SK-N-SH (cell line): ENCODE measurements at regions not wholly inside any gene's neighbourhood (a gene's known extent, or its start where the extent isn't known, plus 50 kb on each side); places are given as distances from the start of the nearest gene placed in this dataset.

Experiments
- CTCF ChIA-PET: fragments of 300-600, 350-600 bp; formaldehyde crosslinking; extraction: SDS; loops from one replicate; lab custom pipeline; 2021; lab: Yijun Ruan, JAX
- POLR2A ChIA-PET: fragments of 350-600 bp; sonication (Branson Sonifier 250); formaldehyde crosslinking; extraction: SDS; loops from one replicate; lab custom pipeline; 2020; ENCODE audit warnings: antibody characterized with exemption, inconsistent platforms; lab: Yijun Ruan, JAX
- DNase-seq: peaks from one replicate; pipeline ENCODE4 v3.0.0; 2012
- H2AFZ ChIP-seq: fragments of 200-600 bp; sonication (generic); 2 replicates; pipeline ENCODE4 v1.8.1; 2016; ENCODE audit warnings: antibody characterized with exemption, mild to moderate bottlenecking, low read depth
- H3F3A ChIP-seq: fragments of 200-600 bp; sonication (generic); replicated peaks from 2 replicates; pipeline ENCODE3; 2016; ENCODE audit warnings: antibody characterized with exemption, mild to moderate bottlenecking; ENCODE audit not compliant: insufficient read depth
- H3K27ac ChIP-seq, 2 experiments: fragments of 200-500 bp in 1 of 2; fragments of 200-600 bp in 1 of 2; sonication (Bioruptor generic) in 1 of 2; sonication (generic), shearing (Covaris generic) in 1 of 2; 2 replicates each; pipeline versions ENCODE4 v1.5.1 to v1.6.1; 2014 to 2016; ENCODE audit warnings: low read depth in 2 of 2, inconsistent platforms in 1 of 2, low read length in 1 of 2, mild to moderate bottlenecking in 1 of 2, mixed read lengths in 1 of 2
- H3K27me3 ChIP-seq: fragments of 200-600 bp; sonication (generic), shearing (Covaris generic); 2 replicates; pipeline ENCODE4 v1.6.1; 2016; ENCODE audit warnings: mixed run types; ENCODE audit not compliant: insufficient read depth
- H3K36me3 ChIP-seq, 2 experiments: fragments of 200-500 bp in 1 of 2; fragments of 200-600 bp in 1 of 2; sonication (Bioruptor generic) in 1 of 2; sonication (generic) in 1 of 2; replicated peaks in 1 of 2; 2 replicates each; pipeline versions ENCODE3 to v1.5.1; 2014 to 2016; ENCODE audit warnings: low read length in 1 of 2, mild to moderate bottlenecking in 1 of 2; ENCODE audit not compliant: insufficient read depth in 2 of 2, control insufficient read depth in 1 of 2
- H3K4me1 ChIP-seq, 2 experiments: fragments of 200-500 bp in 1 of 2; fragments of 200-600 bp in 1 of 2; sonication (Bioruptor generic) in 1 of 2; sonication (generic), shearing (Covaris generic) in 1 of 2; 2 replicates each; pipeline versions ENCODE4 v1.5.1 to v1.6.1; 2014 to 2016; ENCODE audit warnings: low read depth in 1 of 2, low read length in 1 of 2, mixed run types in 1 of 2; ENCODE audit not compliant: insufficient read depth in 2 of 2, control insufficient read depth in 1 of 2
- H3K4me2 ChIP-seq: fragments of 200-600 bp; sonication (generic), shearing (Covaris generic); 2 replicates; pipeline ENCODE4 v1.6.1; 2017; ENCODE audit warnings: mixed run types
- H3K4me3 ChIP-seq, 2 experiments: fragments of 200-500 bp in 1 of 2; fragments of 200-600 bp in 1 of 2; sonication (Bioruptor generic) in 1 of 2; sonication (generic), shearing (Covaris generic) in 1 of 2; 2 replicates each; pipeline versions ENCODE4 v1.5.1 to v1.8.1; 2014 to 2016; ENCODE audit warnings: low read depth in 2 of 2, inconsistent platforms in 1 of 2, low read length in 1 of 2, mild to moderate bottlenecking in 1 of 2, mixed read lengths in 1 of 2, moderate library complexity in 1 of 2
- H3K79me2 ChIP-seq: fragments of 200-600 bp; sonication (generic); 2 replicates; pipeline ENCODE4 v1.8.1; 2017; ENCODE audit warnings: mild to moderate bottlenecking; ENCODE audit not compliant: insufficient read depth
- H3K9ac ChIP-seq: fragments of 200-600 bp; sonication (generic); 2 replicates; pipeline ENCODE4 v1.6.1; 2017; ENCODE audit warnings: mixed run types
- H3K9me2 ChIP-seq: fragments of 200-600 bp; sonication (generic); 2 replicates; pipeline ENCODE4 v1.6.1; 2017; ENCODE audit warnings: mixed run types
- H3K9me3 ChIP-seq: fragments of 200-600 bp; sonication (generic); 2 replicates; pipeline ENCODE4 v1.6.1; 2017; ENCODE audit warnings: mixed run types, mild to moderate bottlenecking, moderate library complexity
- H4K20me1 ChIP-seq: fragments of 200-600 bp; sonication (generic); 2 replicates; pipeline ENCODE4 v1.6.1; 2017; ENCODE audit warnings: mild to moderate bottlenecking, mixed run types; ENCODE audit not compliant: insufficient read depth
- CHD2 ChIP-seq: fragments of 150-350 bp; IDR thresholded peaks from 2 replicates; pipeline ENCODE4 v1.6.1; 2018; ENCODE audit warnings: low read length; ENCODE audit not compliant: partially characterized antibody
- CTCF ChIP-seq: fragments of 200-600 bp; sonication (generic); IDR thresholded peaks from 2 replicates; pipeline ENCODE4 v1.6.1; 2017; ENCODE audit warnings: antibody characterized with exemption, mild to moderate bottlenecking, moderate library complexity
- ELF1 ChIP-seq: IDR thresholded peaks from 2 replicates; pipeline ENCODE4 v1.4.0; 2012
- EP300 ChIP-seq, 2 experiments: IDR thresholded peaks; 2 replicates each; pipeline versions ENCODE4 v1.4.0 to v1.6.1; 2012; ENCODE audit warnings: borderline replicate concordance in 1 of 2, low read depth in 1 of 2, low read length in 1 of 2
- FOXJ3 ChIP-seq: sonication (generic); formaldehyde crosslinking; IDR thresholded peaks from 2 replicates; pipeline ENCODE4 v1.5.1; 2020; ENCODE audit warnings: mild to moderate bottlenecking, missing genetic modification reagents
- NRF1 ChIP-seq: IDR thresholded peaks from 2 replicates; pipeline ENCODE4 v1.6.1; 2012; ENCODE audit warnings: low read depth, mild to moderate bottlenecking, low read length
- POLR2AphosphoS5 ChIP-seq: IDR thresholded peaks from 2 replicates; pipeline ENCODE4 v1.6.1; 2012; ENCODE audit warnings: low read depth, low read length
- RAD21 ChIP-seq: IDR thresholded peaks from 2 replicates; pipeline ENCODE4 v1.6.1; 2012; ENCODE audit warnings: mild to moderate bottlenecking, low read length
- RCOR1 ChIP-seq: fragments of 150-350 bp; IDR thresholded peaks from 2 replicates; pipeline ENCODE4 v1.6.1; 2017; ENCODE audit warnings: antibody characterized with exemption, low read length
- RFX5 ChIP-seq: IDR thresholded peaks from 2 replicates; pipeline ENCODE4 v1.6.1; 2012; ENCODE audit warnings: mild to moderate bottlenecking, improper control_type of control experiment, low read length
- SIN3A ChIP-seq: IDR thresholded peaks from 2 replicates; pipeline ENCODE4 v1.6.1; 2012; ENCODE audit warnings: low read depth, mild to moderate bottlenecking, low read length, moderate library complexity, borderline replicate concordance
- SMC3 ChIP-seq: IDR thresholded peaks from 2 replicates; pipeline ENCODE4 v1.6.1; 2012; ENCODE audit warnings: low read depth, low read length, improper control_type of control experiment
- TAF1 ChIP-seq: IDR thresholded peaks from 2 replicates; pipeline ENCODE4 v1.6.1; 2012; ENCODE audit warnings: low read depth, mild to moderate bottlenecking, low read length, moderate library complexity, borderline replicate concordance
- USF2 ChIP-seq: fragments of 150-350 bp; IDR thresholded peaks from 2 replicates; pipeline ENCODE4 v1.6.1; 2017; ENCODE audit warnings: antibody characterized with exemption, low read length, low read depth, borderline replicate concordance
- YY1 ChIP-seq: IDR thresholded peaks from 2 replicates; pipeline ENCODE4 v1.4.0; 2012; ENCODE audit warnings: low read depth, mild to moderate bottlenecking
- WGBS: methylation state at CpG from one replicate; pipeline ENCODE4 v1.1.6; 2017; ENCODE audit warnings: low lambda C conversion rate; 5-methylcytosine and 5-hydroxymethylcytosine counted together
- TF ChIP-seq, protein P1 (sequence below): IDR thresholded peaks from 2 replicates; pipeline ENCODE4 v1.6.1; 2012; ENCODE audit warnings: mild to moderate bottlenecking, low read depth, low read length, moderate library complexity
- TF ChIP-seq, protein P2 (sequence below): IDR thresholded peaks from 2 replicates; pipeline ENCODE4; 2012

- Histone ChIP-seq H4K20me1 (no peaks in the 10 kb centered on the region), H2AFZ (no peak overlapping the region), H3K27me3 (no peaks in the 10 kb centered on the region), H3K79me2 (no peaks in the 10 kb centered on the region), H3K36me3 (no peaks in the 10 kb centered on the region), H3K9ac (no peak overlapping the region)
- DNase-seq, result no peak
- ChIA-PET CTCF (no interaction called here), POLR2A (no interaction called here)
- TF ChIP-seq SIN3A (no peak), RFX5 (no peak), POLR2AphosphoS5 (no peak), TAF1 (no peak), YY1 (no peak), USF2 (no peak), CHD2 (no peak), RAD21 (no peak), EP300 (IDR thresholded peaks at IDR 0.05; ENCODE audit: borderline replicate concordance in 1 of 2, low read depth in 1 of 2, low read length in 1 of 2) (no peak), ELF1 (no peak), SMC3 (no peak), FOXJ3 (CRISPR knock-in tag) (no peak), NRF1 (no peak), RCOR1 (no peak), CTCF (no peak)
- TF ChIP-seq, protein P1, sequence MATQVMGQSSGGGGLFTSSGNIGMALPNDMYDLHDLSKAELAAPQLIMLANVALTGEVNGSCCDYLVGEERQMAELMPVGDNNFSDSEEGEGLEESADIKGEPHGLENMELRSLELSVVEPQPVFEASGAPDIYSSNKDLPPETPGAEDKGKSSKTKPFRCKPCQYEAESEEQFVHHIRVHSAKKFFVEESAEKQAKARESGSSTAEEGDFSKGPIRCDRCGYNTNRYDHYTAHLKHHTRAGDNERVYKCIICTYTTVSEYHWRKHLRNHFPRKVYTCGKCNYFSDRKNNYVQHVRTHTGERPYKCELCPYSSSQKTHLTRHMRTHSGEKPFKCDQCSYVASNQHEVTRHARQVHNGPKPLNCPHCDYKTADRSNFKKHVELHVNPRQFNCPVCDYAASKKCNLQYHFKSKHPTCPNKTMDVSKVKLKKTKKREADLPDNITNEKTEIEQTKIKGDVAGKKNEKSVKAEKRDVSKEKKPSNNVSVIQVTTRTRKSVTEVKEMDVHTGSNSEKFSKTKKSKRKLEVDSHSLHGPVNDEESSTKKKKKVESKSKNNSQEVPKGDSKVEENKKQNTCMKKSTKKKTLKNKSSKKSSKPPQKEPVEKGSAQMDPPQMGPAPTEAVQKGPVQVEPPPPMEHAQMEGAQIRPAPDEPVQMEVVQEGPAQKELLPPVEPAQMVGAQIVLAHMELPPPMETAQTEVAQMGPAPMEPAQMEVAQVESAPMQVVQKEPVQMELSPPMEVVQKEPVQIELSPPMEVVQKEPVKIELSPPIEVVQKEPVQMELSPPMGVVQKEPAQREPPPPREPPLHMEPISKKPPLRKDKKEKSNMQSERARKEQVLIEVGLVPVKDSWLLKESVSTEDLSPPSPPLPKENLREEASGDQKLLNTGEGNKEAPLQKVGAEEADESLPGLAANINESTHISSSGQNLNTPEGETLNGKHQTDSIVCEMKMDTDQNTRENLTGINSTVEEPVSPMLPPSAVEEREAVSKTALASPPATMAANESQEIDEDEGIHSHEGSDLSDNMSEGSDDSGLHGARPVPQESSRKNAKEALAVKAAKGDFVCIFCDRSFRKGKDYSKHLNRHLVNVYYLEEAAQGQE, result no peak
- TF ChIP-seq, protein P2, sequence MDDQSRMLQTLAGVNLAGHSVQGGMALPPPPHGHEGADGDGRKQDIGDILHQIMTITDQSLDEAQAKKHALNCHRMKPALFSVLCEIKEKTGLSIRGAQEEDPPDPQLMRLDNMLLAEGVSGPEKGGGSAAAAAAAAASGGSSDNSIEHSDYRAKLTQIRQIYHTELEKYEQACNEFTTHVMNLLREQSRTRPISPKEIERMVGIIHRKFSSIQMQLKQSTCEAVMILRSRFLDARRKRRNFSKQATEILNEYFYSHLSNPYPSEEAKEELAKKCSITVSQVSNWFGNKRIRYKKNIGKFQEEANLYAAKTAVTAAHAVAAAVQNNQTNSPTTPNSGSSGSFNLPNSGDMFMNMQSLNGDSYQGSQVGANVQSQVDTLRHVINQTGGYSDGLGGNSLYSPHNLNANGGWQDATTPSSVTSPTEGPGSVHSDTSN, result no peak
- TF ChIP-seq, all 33 proteins: peak for 0
- Histone ChIP-seq H3K9me3 (no peaks in the 10 kb centered on the region), H3F3A (no peaks in the 10 kb centered on the region), H3K9me2 (no peaks in the 10 kb centered on the region), H3K27ac (no peak overlapping the region), H3K4me2 (no peak overlapping the region), H3K4me1 (no peaks in the 10 kb centered on the region), H3K4me3 (no peak overlapping the region)
- WGBS, result 10% methylated on average over 3 of the region's 3 CpGs
These were observed 1473.4 kb upstream of the TENM3 start for GRCh38 chr4:180769791-180770190.
